ENCODE measurements at regions not wholly inside any gene's neighbourhood (a gene's known extent, or its start where the extent isn't known, plus 50 kb on each side); places are given as distances from the start of the nearest gene placed in this dataset.
"Not testable (repeated sequence)": the region's sequence is repeated elsewhere in the genome, so short reads cannot be mapped to it uniquely, and the experiment has no call there.

- H2AK9ac ChIP-seq (replicated peaks; ENCODE audit: low read depth, low read length, poor library complexity); H4K91ac ChIP-seq (ENCODE audit: insufficient read depth, low read depth, low read length); H3K9me1 ChIP-seq (ENCODE audit: insufficient read depth, low read length); H3K4me1 ChIP-seq (ENCODE audit: control insufficient read depth, insufficient read depth, low read length); H2BK5ac ChIP-seq (ENCODE audit: low read depth, low read length, poor library complexity, severe bottlenecking); POLR2A ChIA-PET (ENCODE audit: unreplicated experiment); H3K79me1 ChIP-seq (ENCODE audit: low read depth in 1 of 2, low read length in 2 of 2); H3K56ac ChIP-seq (ENCODE audit: extremely low read depth, insufficient read depth, low read length); BruUV-seq (replicated peaks); H3K9ac ChIP-seq (ENCODE audit: low read depth, low read length); H2BK120ac ChIP-seq (ENCODE audit: low read depth, low read length); H2AK5ac ChIP-seq (ENCODE audit: low read depth, low read length); H3K36me3 ChIP-seq (ENCODE audit: control insufficient read depth, insufficient read depth, low read length); H2BK20ac ChIP-seq (ENCODE audit: low read depth, low read length); in situ Hi-C loops (cut with MboI; ENCODE audit: low sequenced_read_pairs); CTCF ChIA-PET; H3K4me2 ChIP-seq (ENCODE audit: low read depth, low read length); dilution Hi-C loops (cut with HindIII; ENCODE audit: low sequenced_read_pairs, unreplicated experiment); H4K20me1 ChIP-seq (ENCODE audit: insufficient read depth, low read length); H3K27me3 ChIP-seq (ENCODE audit: control insufficient read depth, insufficient read depth, low read length); H3K18ac ChIP-seq (ENCODE audit: low read depth, low read length); H3K23ac ChIP-seq (ENCODE audit: low read depth, low read length); H2AFZ ChIP-seq (replicated peaks; ENCODE audit: low read length, poor library complexity); H3K4me3 ChIP-seq (ENCODE audit: insufficient read depth, low read depth, low read length); H3K27ac ChIP-seq (ENCODE audit: insufficient read depth, low read length); H3K9me3 ChIP-seq (ENCODE audit: control insufficient read depth, insufficient read depth, low read length); H3K4ac ChIP-seq (ENCODE audit: low read depth, low read length); ATAC-seq (ENCODE audit: low read depth); DNase-seq; H4K5ac ChIP-seq (ENCODE audit: low read depth, low read length); intact Hi-C loops (cut with micrococcal nuclease); H3K14ac ChIP-seq (replicated peaks; ENCODE audit: low read depth, low read length); H4K8ac ChIP-seq (ENCODE audit: low read depth in 2 of 2, low read length in 2 of 2); H2BK15ac ChIP-seq (ENCODE audit: low read depth, low read length): not testable (repeated sequence)
- no CpG with 5 or more reads among the region's 1 CpG for WGBS, 2 experiments (ENCODE audit: extremely low coverage in 2 of 2, insufficient read length in 1 of 2)
These were observed 402.3 kb downstream of the PRR32 start for GRCh38 chrX:127221821-127222220.
